GM23338 (cell line): ENCODE measurements at regions not wholly inside any gene's neighbourhood (a gene's known extent, or its start where the extent isn't known, plus 50 kb on each side); places are given as distances from the start of the nearest gene placed in this dataset.

Source experiments
- ATAC-seq: fragments of 200-7000 bp; cut with Tn5 transposase; 3 replicates; pipeline ENCODE4 v1.9.1; 2020
- DNase-seq: peaks from one replicate; pipeline ENCODE4 v3.0.0-alpha.2; 2015; ENCODE audit warnings: low spot score
- H2AFZ ChIP-seq: fragments of 200-600 bp; sonication (generic); 2 replicates; pipeline ENCODE4 v1.8.0; 2016; ENCODE audit warnings: antibody characterized with exemption, mild to moderate bottlenecking, moderate library complexity
- H3F3A ChIP-seq: fragments of 200-600 bp; sonication (generic); replicated peaks from 2 replicates; pipeline ENCODE4 v1.8.0; 2017; ENCODE audit warnings: antibody characterized with exemption, mixed run types, low read depth
- H3K27ac ChIP-seq: fragments of 200-600 bp; sonication (generic); 2 replicates; pipeline ENCODE4 v1.6.1; 2016; ENCODE audit warnings: low read depth
- H3K27me3 ChIP-seq: fragments of 200-600 bp; sonication (generic); 2 replicates; pipeline ENCODE4 v1.8.0; 2016; ENCODE audit warnings: mild to moderate bottlenecking, mixed run types, moderate library complexity; ENCODE audit not compliant: insufficient read depth
- H3K36me3 ChIP-seq: fragments of 200-600 bp; sonication (generic); 2 replicates; pipeline ENCODE4 v1.8.0; 2016; ENCODE audit warnings: mild to moderate bottlenecking; ENCODE audit not compliant: insufficient read depth
- H3K4me1 ChIP-seq: fragments of 200-600 bp; sonication (generic); 2 replicates; pipeline ENCODE4 v1.8.0; 2016; ENCODE audit warnings: mild to moderate bottlenecking, moderate library complexity; ENCODE audit not compliant: insufficient read depth
- H3K4me2 ChIP-seq: fragments of 200-600 bp; sonication (generic); 2 replicates; pipeline ENCODE4 v1.7.1; 2017; ENCODE audit warnings: mixed run types
- H3K4me3 ChIP-seq: fragments of 200-600 bp; sonication (generic); 2 replicates; pipeline ENCODE4 v1.6.1; 2016; ENCODE audit warnings: mixed run types
- H3K79me2 ChIP-seq: fragments of 200-600 bp; sonication (generic); replicated peaks from 2 replicates; pipeline ENCODE4 v1.8.0; 2017; ENCODE audit warnings: mild to moderate bottlenecking; ENCODE audit not compliant: insufficient read depth
- H3K9me2 ChIP-seq: fragments of 200-600 bp; sonication (generic); 2 replicates; pipeline ENCODE4 v1.8.0; 2017; ENCODE audit not compliant: insufficient read depth
- H4K20me1 ChIP-seq: fragments of 200-600 bp; sonication (generic); replicated peaks from 2 replicates; pipeline ENCODE4 v1.8.0; 2017; ENCODE audit warnings: mild to moderate bottlenecking; ENCODE audit not compliant: insufficient read depth
- H3K27ac Mint-ChIP-seq: 2 replicates; pipeline ENCODE4 v1.8.0; 2020; ENCODE audit warnings: inconsistent platforms, mild to moderate bottlenecking, moderate library complexity, mixed read lengths
- H3K27me3 Mint-ChIP-seq: 3 replicates; pipeline ENCODE4 v1.8.0; 2022; ENCODE audit warnings: low read depth, mild to moderate bottlenecking, moderate library complexity, mixed read lengths, inconsistent platforms; ENCODE audit not compliant: insufficient read depth, poor library complexity
- H3K36me3 Mint-ChIP-seq: 3 replicates; pipeline ENCODE4 v1.8.0; 2021; ENCODE audit warnings: low read depth, mild to moderate bottlenecking, inconsistent platforms, moderate library complexity, mixed read lengths
- H3K4me1 Mint-ChIP-seq: 3 replicates; pipeline ENCODE4 v1.8.0; 2020; ENCODE audit warnings: mild to moderate bottlenecking, inconsistent platforms, mixed read lengths
- H3K4me3 Mint-ChIP-seq: 3 replicates; pipeline ENCODE4 v1.8.0; 2021; ENCODE audit warnings: moderate library complexity, mild to moderate bottlenecking, inconsistent platforms, mixed read lengths
- H3K9me3 Mint-ChIP-seq: 3 replicates; pipeline ENCODE4 v1.8.0; 2020; ENCODE audit warnings: moderate library complexity, mild to moderate bottlenecking, inconsistent platforms, mixed read lengths
- CREB1 ChIP-seq: fragments of 250-450 bp; sonication (Bioruptor Pico); IDR thresholded peaks from 2 replicates; pipeline ENCODE4 v1.5.0; 2020; ENCODE audit warnings: low read depth, mild to moderate bottlenecking, moderate library complexity
- EZH2 ChIP-seq: fragments of 200-600 bp; sonication (generic); IDR thresholded peaks from one replicate; pipeline ENCODE4 v1.8.0; 2017; ENCODE audit warnings: antibody characterized with exemption, mild to moderate bottlenecking, low read depth; ENCODE audit not compliant: unreplicated experiment
- EZH2phosphoT487 ChIP-seq: fragments of 200-600 bp; sonication (generic); IDR thresholded peaks from one replicate; pipeline ENCODE4 v1.8.1; 2018; ENCODE audit warnings: antibody characterized with exemption; ENCODE audit not compliant: unreplicated experiment
- JUNB ChIP-seq: IDR thresholded peaks from one replicate; pipeline ENCODE4 v1.6.1; 2016; ENCODE audit warnings: antibody characterized with exemption; ENCODE audit not compliant: unreplicated experiment
- NANOG ChIP-seq: IDR thresholded peaks from 2 replicates; pipeline ENCODE4 v1.6.1; 2016; ENCODE audit warnings: antibody characterized with exemption, borderline replicate concordance
- TF ChIP-seq, protein P1 (sequence below): fragments of 250-450 bp; sonication (Bioruptor Pico); IDR thresholded peaks from 2 replicates; pipeline ENCODE4 v1.5.0; 2020; ENCODE audit warnings: mild to moderate bottlenecking, moderate library complexity
- TF ChIP-seq, protein P2 (sequence below): IDR thresholded peaks from 2 replicates; pipeline ENCODE4 v1.6.1; 2016; ENCODE audit warnings: antibody characterized with exemption

DNA sequence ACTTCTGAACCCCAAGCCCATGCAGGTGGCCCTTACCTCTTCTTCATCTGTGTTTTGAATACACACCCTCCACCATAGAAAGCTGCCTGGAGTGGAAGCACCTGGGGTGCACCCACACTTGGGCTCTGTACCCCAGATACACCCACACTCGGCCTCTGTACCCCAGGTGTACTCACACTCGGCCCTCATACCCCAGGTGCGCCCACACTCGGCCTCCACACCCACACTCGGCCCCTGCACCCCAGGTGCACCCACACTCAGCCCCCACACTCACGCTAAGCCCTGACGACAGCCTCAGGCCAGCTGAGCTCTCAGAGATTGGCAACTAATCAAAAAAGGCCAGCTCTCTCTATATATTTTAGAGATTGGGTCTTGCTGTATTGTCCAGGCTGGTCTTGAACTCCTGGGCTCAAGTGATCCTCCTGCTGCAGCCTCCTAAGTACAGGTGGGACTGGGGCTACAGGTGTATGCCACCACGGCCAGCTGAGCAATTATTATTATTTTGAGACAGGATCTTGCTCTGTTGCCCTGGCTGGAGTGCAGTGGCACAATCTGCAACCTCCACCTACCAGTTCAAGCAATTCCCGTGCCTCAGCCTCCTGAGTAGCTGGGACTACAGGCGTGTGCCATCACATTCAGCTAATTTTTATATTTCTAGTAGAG, 68.9 kb downstream of the PEX11G start (continued):
- TF ChIP-seq, protein P1, sequence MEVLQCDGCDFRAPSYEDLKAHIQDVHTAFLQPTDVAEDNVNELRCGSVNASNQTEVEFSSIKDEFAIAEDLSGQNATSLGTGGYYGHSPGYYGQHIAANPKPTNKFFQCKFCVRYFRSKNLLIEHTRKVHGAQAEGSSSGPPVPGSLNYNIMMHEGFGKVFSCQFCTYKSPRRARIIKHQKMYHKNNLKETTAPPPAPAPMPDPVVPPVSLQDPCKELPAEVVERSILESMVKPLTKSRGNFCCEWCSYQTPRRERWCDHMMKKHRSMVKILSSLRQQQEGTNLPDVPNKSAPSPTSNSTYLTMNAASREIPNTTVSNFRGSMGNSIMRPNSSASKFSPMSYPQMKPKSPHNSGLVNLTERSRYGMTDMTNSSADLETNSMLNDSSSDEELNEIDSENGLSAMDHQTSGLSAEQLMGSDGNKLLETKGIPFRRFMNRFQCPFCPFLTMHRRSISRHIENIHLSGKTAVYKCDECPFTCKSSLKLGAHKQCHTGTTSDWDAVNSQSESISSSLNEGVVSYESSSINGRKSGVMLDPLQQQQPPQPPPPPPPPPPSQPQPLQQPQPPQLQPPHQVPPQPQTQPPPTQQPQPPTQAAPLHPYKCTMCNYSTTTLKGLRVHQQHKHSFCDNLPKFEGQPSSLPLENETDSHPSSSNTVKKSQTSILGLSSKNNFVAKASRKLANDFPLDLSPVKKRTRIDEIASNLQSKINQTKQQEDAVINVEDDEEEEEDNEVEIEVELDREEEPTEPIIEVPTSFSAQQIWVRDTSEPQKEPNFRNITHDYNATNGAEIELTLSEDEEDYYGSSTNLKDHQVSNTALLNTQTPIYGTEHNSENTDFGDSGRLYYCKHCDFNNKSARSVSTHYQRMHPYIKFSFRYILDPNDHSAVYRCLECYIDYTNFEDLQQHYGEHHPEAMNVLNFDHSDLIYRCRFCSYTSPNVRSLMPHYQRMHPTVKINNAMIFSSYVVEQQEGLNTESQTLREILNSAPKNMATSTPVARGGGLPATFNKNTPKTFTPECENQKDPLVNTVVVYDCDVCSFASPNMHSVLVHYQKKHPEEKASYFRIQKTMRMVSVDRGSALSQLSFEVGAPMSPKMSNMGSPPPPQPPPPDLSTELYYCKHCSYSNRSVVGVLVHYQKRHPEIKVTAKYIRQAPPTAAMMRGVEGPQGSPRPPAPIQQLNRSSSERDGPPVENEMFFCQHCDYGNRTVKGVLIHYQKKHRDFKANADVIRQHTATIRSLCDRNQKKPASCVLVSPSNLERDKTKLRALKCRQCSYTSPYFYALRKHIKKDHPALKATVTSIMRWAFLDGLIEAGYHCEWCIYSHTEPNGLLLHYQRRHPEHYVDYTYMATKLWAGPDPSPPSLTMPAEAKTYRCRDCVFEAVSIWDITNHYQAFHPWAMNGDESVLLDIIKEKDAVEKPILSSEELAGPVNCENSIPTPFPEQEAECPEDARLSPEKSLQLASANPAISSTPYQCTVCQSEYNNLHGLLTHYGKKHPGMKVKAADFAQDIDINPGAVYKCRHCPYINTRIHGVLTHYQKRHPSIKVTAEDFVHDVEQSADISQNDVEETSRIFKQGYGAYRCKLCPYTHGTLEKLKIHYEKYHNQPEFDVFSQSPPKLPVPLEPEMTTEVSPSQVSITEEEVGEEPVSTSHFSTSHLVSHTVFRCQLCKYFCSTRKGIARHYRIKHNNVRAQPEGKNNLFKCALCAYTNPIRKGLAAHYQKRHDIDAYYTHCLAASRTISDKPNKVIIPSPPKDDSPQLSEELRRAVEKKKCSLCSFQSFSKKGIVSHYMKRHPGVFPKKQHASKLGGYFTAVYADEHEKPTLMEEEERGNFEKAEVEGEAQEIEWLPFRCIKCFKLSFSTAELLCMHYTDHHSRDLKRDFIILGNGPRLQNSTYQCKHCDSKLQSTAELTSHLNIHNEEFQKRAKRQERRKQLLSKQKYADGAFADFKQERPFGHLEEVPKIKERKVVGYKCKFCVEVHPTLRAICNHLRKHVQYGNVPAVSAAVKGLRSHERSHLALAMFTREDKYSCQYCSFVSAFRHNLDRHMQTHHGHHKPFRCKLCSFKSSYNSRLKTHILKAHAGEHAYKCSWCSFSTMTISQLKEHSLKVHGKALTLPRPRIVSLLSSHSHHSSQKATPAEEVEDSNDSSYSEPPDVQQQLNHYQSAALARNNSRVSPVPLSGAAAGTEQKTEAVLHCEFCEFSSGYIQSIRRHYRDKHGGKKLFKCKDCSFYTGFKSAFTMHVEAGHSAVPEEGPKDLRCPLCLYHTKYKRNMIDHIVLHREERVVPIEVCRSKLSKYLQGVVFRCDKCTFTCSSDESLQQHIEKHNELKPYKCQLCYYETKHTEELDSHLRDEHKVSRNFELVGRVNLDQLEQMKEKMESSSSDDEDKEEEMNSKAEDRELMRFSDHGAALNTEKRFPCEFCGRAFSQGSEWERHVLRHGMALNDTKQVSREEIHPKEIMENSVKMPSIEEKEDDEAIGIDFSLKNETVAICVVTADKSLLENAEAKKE (CRISPR knock-in tag): no peak
- TF ChIP-seq JUNB: no peak
- no peak for TF ChIP-seq CREB1 (CRISPR knock-in tag)
- TF ChIP-seq EZH2: no peak
- TF ChIP-seq EZH2phosphoT487: no peak

DNA sequence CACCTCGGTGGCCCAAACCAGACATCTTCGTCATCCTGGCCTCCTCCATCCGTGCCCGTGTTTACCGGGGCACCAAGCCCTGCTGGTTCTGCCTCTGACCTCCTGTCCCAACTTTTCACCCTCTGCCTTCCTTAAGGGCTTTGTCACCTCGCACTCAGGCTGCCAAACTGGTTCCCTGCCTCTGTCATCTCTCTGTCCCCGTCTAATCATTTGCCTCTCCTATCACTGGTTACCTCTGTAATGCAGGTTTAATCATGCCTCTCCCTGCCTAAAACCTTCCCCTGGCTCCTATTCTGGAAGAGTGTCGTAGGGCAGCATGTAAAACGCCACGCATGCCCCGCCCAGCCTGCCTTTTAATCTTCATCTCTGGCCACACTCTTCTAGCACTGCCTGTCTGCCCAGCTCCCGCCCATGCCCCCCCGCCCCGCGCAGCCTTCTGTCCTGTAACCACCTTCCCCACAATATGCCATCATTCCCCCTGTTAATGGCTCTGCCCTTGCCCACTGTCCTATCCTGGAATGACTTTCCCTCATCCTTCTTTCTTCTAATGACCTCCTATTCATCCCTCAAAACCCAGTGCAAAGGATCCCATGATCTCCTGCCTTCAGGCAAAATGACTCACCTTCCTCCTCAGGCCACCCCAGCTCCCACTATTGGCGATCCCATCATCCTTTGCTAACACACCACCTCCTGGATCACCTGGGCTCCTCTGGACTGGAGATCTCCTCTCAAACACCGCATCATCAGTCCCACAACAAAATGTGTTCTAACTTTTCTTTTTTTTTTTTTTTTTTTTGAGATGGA, 66.7 kb downstream of the PEX11G start:
- no peak for ATAC-seq
- H4K20me1 ChIP-seq: peaks cover 5% of the 10 kb centered on the region; the same call in 1 of the 2 replicates
- TF ChIP-seq, protein P2, sequence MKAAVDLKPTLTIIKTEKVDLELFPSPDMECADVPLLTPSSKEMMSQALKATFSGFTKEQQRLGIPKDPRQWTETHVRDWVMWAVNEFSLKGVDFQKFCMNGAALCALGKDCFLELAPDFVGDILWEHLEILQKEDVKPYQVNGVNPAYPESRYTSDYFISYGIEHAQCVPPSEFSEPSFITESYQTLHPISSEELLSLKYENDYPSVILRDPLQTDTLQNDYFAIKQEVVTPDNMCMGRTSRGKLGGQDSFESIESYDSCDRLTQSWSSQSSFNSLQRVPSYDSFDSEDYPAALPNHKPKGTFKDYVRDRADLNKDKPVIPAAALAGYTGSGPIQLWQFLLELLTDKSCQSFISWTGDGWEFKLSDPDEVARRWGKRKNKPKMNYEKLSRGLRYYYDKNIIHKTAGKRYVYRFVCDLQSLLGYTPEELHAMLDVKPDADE: no peak
- TF ChIP-seq NANOG: no peak
- TF ChIP-seq, protein P1 (CRISPR knock-in tag): no peak

More for the DNA sequence above, 66.7 kb downstream of the PEX11G start:
- no peak overlapping the region for H3K27ac ChIP-seq
- no peak overlapping the region for H3K27ac Mint-ChIP-seq
- peaks cover 12% of the 10 kb centered on the region for H3K27me3 Mint-ChIP-seq
- H2AFZ ChIP-seq: no peak overlapping the region
- H3K36me3 Mint-ChIP-seq: no peaks in the 10 kb centered on the region
- H3K36me3 ChIP-seq: no peaks in the 10 kb centered on the region
- no peaks in the 10 kb centered on the region for H3K9me2 ChIP-seq
- no peak overlapping the region for H3K4me2 ChIP-seq
- H3K79me2 ChIP-seq: peaks cover 15% of the 10 kb centered on the region
- no peak for DNase-seq
- H3K4me3 Mint-ChIP-seq: no peak overlapping the region
- H3F3A ChIP-seq: no peaks in the 10 kb centered on the region
- no peak overlapping the region for H3K4me3 ChIP-seq
- H3K27me3 ChIP-seq: no peaks in the 10 kb centered on the region
- peaks cover 6% of the 10 kb centered on the region; the same call in 2 of the 3 replicates for H3K4me1 Mint-ChIP-seq
- no peaks in the 10 kb centered on the region for H3K4me1 ChIP-seq
- no peaks in the 10 kb centered on the region; the same call in 2 of the 3 replicates for H3K9me3 Mint-ChIP-seq
